VCaP (cell line): ENCODE measurements at regions not wholly inside any gene's neighbourhood (a gene's known extent, or its start where the extent isn't known, plus 50 kb on each side); places are given as distances from the start of the nearest gene placed in this dataset.
A peak's percentile ranks its signal among the peaks of the same experiment; 100 is the strongest.

Source experiments
- H3K27ac ChIP-seq: fragments of 450-650 bp; 2 replicates; pipeline ENCODE4 v1.5.1; 2017
- CTCF ChIP-seq: fragments of 450-650 bp; conservative IDR thresholded peaks from 2 replicates; pipeline ENCODE4 v1.5.1; 2017; ENCODE audit warnings: mild to moderate bottlenecking, moderate library complexity

GRCh38 chr4:144574000-144574399, 72.0 kb upstream of the HHIP start:
- no peak for TF ChIP-seq CTCF

DNA sequence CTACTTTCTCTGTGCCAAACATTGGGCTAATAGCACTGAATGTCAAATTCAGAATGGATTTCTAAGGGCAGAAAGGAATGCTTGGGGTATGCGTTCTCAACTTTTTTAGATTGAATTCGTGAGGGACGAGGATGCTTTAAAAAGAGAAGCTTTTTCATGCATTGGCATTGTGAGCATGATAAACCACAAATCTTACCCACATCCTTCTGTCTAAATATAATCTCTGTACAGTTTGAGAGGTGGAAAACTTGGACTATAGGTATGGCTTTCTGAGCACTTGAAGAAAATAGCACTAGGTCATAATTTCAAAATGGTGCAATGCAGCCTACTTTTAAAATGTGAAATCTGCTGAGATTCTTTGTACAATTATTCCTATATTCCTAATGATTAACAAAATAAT, 71.4 kb upstream of the HHIP start:
- no peak for TF ChIP-seq CTCF

More at GRCh38 chr4:144574000-144574399, 72.0 kb upstream of the HHIP start:
- H3K27ac ChIP-seq = no peak overlapping the region

DNA sequence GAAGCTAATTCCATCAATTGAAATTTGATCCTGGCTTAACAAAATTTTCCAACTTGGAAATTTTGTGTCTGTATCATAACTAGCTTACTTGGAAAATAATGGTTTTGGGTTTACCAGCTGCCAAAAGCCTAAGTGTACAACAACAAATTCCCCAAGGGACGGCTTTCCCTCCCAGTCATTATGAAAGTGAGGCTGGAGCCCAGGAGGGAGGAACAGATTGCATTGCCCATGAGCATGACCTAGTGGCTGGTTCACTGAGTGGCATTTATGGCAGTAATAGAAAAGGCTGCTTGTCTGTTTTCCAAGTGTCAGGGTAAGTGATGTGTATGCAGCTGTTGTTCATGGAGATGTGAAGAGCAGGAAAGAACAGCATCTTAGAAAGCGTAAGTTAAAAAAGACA, 70.8 kb upstream of the HHIP start:
- no peak overlapping the region for H3K27ac ChIP-seq
- peak; percentile 51 for TF ChIP-seq CTCF

More for the DNA sequence above, 71.4 kb upstream of the HHIP start:
- no peak overlapping the region for H3K27ac ChIP-seq

DNA sequence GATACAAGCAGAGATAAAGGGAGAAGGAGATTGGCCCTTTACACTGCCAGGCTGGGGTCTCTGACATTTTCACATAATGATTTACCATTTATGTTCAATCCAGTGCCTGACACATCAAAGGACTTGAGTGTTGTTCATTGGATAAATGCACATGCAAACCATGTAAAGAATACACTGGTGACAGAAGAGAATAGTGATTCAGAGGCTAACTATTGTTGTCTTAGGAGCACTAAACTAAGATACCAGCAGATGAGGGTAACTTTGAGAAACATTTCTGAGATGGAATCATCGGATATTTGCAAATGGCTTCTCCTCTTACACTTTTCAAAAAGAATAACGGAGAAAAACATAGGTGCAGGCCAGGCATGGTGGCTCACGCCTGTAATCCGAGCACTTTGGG, 67.3 kb upstream of the HHIP start:
- TF ChIP-seq CTCF = no peak
- H3K27ac ChIP-seq = no peak overlapping the region

GRCh38 chr4:144579411-144580030, 66.4 kb upstream of the HHIP start:
- no peak for TF ChIP-seq CTCF
- no peak overlapping the region for H3K27ac ChIP-seq

DNA sequence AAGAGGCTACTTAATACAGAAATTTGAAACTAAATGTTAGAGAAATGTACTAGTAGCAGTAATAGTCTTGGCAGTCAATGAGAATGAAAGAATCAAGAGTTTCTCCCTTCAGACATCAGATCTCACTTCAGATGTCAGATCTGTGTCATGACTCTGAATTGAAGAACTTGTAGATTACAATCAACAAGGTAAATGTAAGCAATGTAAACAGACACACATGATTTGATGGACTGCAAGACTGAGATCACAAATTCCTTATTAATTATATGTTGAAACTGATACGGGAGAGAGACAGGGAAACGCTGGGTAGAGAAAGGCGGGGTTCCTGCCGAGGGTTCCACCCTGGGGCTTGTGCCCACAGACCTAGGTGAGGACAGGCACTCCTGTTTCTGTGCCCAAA, 65.5 kb upstream of the HHIP start:
- H3K27ac ChIP-seq = no peak overlapping the region
- TF ChIP-seq CTCF = no peak

DNA sequence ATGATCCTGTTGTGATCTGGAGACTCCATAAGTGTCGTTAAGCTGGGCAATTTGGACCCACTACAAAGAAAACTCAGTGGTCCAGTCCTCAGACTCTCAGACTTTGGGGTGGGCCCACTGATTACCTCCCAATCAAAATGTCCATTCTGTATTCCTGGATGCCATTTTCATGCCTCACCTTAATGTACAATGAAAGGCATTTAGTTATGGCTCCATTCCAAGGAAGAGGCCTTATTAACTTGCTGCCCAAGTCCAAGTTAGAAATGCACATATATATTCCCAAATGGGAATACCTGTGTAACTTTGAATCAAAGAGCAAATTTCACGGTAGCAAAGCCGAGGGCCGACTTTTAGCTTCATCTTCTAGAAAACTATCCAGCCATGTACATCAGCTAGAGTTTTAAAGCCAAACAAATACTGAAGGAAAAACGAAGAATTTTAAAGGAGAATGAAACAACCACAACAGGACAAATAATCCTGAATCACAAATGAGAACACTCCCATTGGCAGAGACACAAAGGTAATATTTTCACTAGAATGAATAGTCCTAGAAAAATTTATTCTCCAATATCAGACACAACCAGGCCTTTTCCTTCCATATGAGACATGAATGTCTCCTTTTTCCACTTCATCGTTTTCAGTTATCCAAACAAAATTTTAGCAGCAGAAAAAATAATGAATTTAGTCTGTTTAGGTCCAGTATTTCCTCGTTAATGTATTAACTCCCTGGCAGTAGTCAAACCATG, 63.7 kb upstream of the HHIP start:
- no peak overlapping the region for H3K27ac ChIP-seq
- TF ChIP-seq CTCF = no peak
